Breast epithelium (tissue), 3 donors: ENCODE measurements at regions not wholly inside any gene's neighbourhood (a gene's known extent, or its start where the extent isn't known, plus 50 kb on each side); places are given as distances from the start of the nearest gene placed in this dataset.

Experiments
- CTCF ChIP-seq, 3 donors: fragments of 450-650 bp; IDR thresholded peaks; one replicate each; pipeline ENCODE4 v1.5.1; 2016 to 2017; ENCODE audit warnings: antibody characterized with exemption in 3 of 3, mild to moderate bottlenecking in 3 of 3, moderate library complexity in 3 of 3
- POLR2A ChIP-seq: fragments of 450-650 bp; IDR thresholded peaks from one replicate; pipeline ENCODE4 v1.6.1; 2016; ENCODE audit warnings: antibody characterized with exemption, mild to moderate bottlenecking, moderate library complexity
- POLR2AphosphoS5 ChIP-seq, 3 donors: sonication (generic); formaldehyde crosslinking; IDR thresholded peaks; one replicate each; pipeline ENCODE4 v1.6.1; 2017; ENCODE audit warnings: antibody characterized with exemption in 3 of 3

DNA sequence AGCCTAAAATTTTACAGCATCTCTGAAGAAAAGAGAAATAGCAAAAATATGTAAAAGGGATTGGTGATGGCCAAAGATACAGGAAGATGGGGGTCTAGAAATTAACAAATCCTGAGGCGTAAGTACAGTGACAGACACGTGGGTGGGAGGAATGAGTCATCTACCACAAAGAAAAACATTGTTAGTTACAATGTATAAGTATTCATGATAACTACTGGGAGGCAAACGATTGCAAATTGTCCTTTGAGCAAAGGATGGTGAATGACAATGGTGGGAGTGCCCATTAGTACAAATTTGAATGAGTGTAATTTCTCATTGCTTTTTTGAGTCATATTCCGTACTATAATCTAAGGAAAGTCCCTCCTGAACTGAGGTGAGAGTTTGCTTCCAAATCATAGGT lies 809.0 kb upstream of the FAM98A start:
- TF ChIP-seq CTCF (IDR thresholded peaks at IDR 0.05) (no peak), POLR2A (no peak), POLR2AphosphoS5 (IDR thresholded peaks at IDR 0.05) (no peak)
